B cell (primary cell): ENCODE measurements at regions not wholly inside any gene's neighbourhood (a gene's known extent, or its start where the extent isn't known, plus 50 kb on each side); places are given as distances from the start of the nearest gene placed in this dataset.

Experiments
- ATAC-seq: fragments of 200-7000 bp; cut with Tn5 transposase; one replicate; pipeline ENCODE4 v1.10.0; 2021; ENCODE audit warnings: low read depth, mild to moderate bottlenecking, moderate number of reproducible peaks, moderate library complexity
- CTCF ChIA-PET: fragments of 350-600 bp; sonication (Branson Sonifier 250); formaldehyde crosslinking; loops from one replicate; lab custom pipeline; 2021; ENCODE audit warnings: antibody characterized with exemption, inconsistent platforms; lab: Charles Lee
- POLR2A ChIA-PET: fragments of 350-600 bp; sonication (Branson Sonifier 250); formaldehyde crosslinking; loops from one replicate; lab custom pipeline; 2021; ENCODE audit warnings: antibody characterized with exemption; lab: Charles Lee
- DNase-seq: peaks from one replicate; pipeline ENCODE4 v3.0.0; 2013
- H2AFZ ChIP-seq: 2 replicates; pipeline ENCODE4 v1.6.1; 2012; ENCODE audit warnings: mild to moderate bottlenecking, low read depth, low read length; ENCODE audit not compliant: insufficient read depth, poor library complexity, severe bottlenecking
- H3K27ac ChIP-seq, 2 donors: 1 replicate in 1 of 2; 2 replicates in 1 of 2; pipeline ENCODE4 v1.5.1; 2012 to 2013; ENCODE audit warnings: low read length in 2 of 2, mild to moderate bottlenecking in 2 of 2, moderate library complexity in 1 of 2
- H3K27me3 ChIP-seq, 4 experiments: fragments of 200-600 bp in 1 of 4; sonication (generic) in 1 of 4; replicated peaks in 1 of 4; 1 replicate in 2 of 4; 2 replicates in 2 of 4; pipeline versions ENCODE4 v1.6.1 to v1.7.0; 2013 to 2016; ENCODE audit warnings: low read length in 3 of 4, mild to moderate bottlenecking in 2 of 4, mixed read lengths in 1 of 4, moderate library complexity in 1 of 4; ENCODE audit not compliant: insufficient read depth in 4 of 4, control insufficient read depth in 3 of 4; ENCODE audit errors: control extremely low read depth in 1 of 4
- H3K36me3 ChIP-seq, 2 experiments: replicated peaks in 1 of 2; 1 replicate in 1 of 2; 2 replicates in 1 of 2; pipeline versions ENCODE4 v1.6.1 to v1.7.1; 2013; ENCODE audit warnings: low read length in 1 of 2; ENCODE audit not compliant: insufficient read depth in 2 of 2, control insufficient read depth in 1 of 2; ENCODE audit errors: control extremely low read depth in 1 of 2, extremely low read depth in 1 of 2
- H3K4me1 ChIP-seq, 2 donors: fragments of 200-600 bp in 1 of 2; sonication (generic) in 1 of 2; 1 replicate in 1 of 2; 2 replicates in 1 of 2; pipeline versions ENCODE4 v1.5.1 to v1.6.1; 2013 to 2017; ENCODE audit warnings: low read length in 2 of 2; ENCODE audit not compliant: control insufficient read depth in 2 of 2, insufficient read depth in 2 of 2
- H3K4me2 ChIP-seq: replicated peaks from 2 replicates; pipeline ENCODE3; 2012; ENCODE audit warnings: mild to moderate bottlenecking, low read depth, low read length; ENCODE audit not compliant: poor library complexity, severe bottlenecking
- H3K4me3 ChIP-seq, 5 experiments: fragments of 200-600 bp in 1 of 5; sonication (generic) in 1 of 5; 1 replicate in 3 of 5; 2 replicates in 2 of 5; pipeline versions ENCODE4 v1.5.1 to v1.7.0; 2011 to 2016; ENCODE audit warnings: low read length in 4 of 5, mild to moderate bottlenecking in 4 of 5, low read depth in 2 of 5, control low read depth in 1 of 5, moderate library complexity in 1 of 5; ENCODE audit not compliant: insufficient read depth in 1 of 5; ENCODE audit errors: control extremely low read depth in 1 of 5, extremely low read depth in 1 of 5
- H3K79me2 ChIP-seq: fragments of 200-600 bp; sonication (generic); one replicate; pipeline ENCODE4 v1.6.0; 2016; ENCODE audit warnings: low read length; ENCODE audit not compliant: control insufficient read depth, insufficient read depth
- H3K9ac ChIP-seq: fragments of 200-600 bp; sonication (generic); 2 replicates; pipeline ENCODE4 v1.6.1; 2017; ENCODE audit warnings: mild to moderate bottlenecking, low read length, moderate library complexity
- H3K9me3 ChIP-seq, 3 donors: one replicate each; pipeline versions ENCODE4 v1.6.1 to v1.7.1; 2013; ENCODE audit warnings: low read length in 2 of 3; ENCODE audit not compliant: control insufficient read depth in 2 of 3, insufficient read depth in 1 of 3; ENCODE audit errors: control extremely low read depth in 1 of 3
- H4K20me1 ChIP-seq: 2 replicates; pipeline ENCODE4 v1.6.0; 2012; ENCODE audit warnings: mild to moderate bottlenecking, low read length; ENCODE audit not compliant: insufficient read depth, control insufficient read depth, poor library complexity, severe bottlenecking
- H3K27ac Mint-ChIP-seq: one replicate; pipeline ENCODE4 v1.8.0; 2021; ENCODE audit warnings: mixed read lengths
- H3K27me3 Mint-ChIP-seq: one replicate; pipeline ENCODE4 v1.8.0; 2021; ENCODE audit warnings: mixed read lengths
- H3K4me1 Mint-ChIP-seq: one replicate; pipeline ENCODE4 v1.8.0; 2021; ENCODE audit warnings: mixed read lengths
- H3K4me3 Mint-ChIP-seq: one replicate; pipeline ENCODE4 v1.8.0; 2021; ENCODE audit warnings: mixed read lengths
- H3K9me3 Mint-ChIP-seq: one replicate; pipeline ENCODE4 v1.8.0; 2022; ENCODE audit warnings: mixed read lengths; ENCODE audit not compliant: insufficient read depth
- CTCF ChIP-seq: fragments of 200-600 bp; IDR thresholded peaks from one replicate; pipeline ENCODE4 v1.8.0; 2022; ENCODE audit warnings: antibody characterized with exemption, mild to moderate bottlenecking
- EZH2 ChIP-seq: IDR thresholded peaks from 2 replicates; pipeline ENCODE4 v1.6.1; 2012; ENCODE audit warnings: borderline replicate concordance, low read depth, mild to moderate bottlenecking, moderate library complexity, low read length; ENCODE audit not compliant: insufficient read depth, poor library complexity, severe bottlenecking
- WGBS: methylation state at CpG from one replicate; pipeline ENCODE4 v1.1.5; 2013; ENCODE audit warnings: missing lambda C conversion rate; ENCODE audit not compliant: insufficient coverage; 5-methylcytosine and 5-hydroxymethylcytosine counted together
- intact Hi-C: fragments of 100-400 bp; cut with micrococcal nuclease; formaldehyde crosslinking; loops from one replicate; pipeline ENCODE4 v1.10.0; 2022

- intact Hi-C loops, result no loop called here
- no peak overlapping the region for H3K4me3 ChIP-seq
- H3K36me3 ChIP-seq, result no peaks in the 10 kb centered on the region
- no peak for ATAC-seq
- Mint-ChIP-seq H3K4me3 (no peak overlapping the region), H3K27ac (no peak overlapping the region), H3K4me1 (no peaks in the 10 kb centered on the region), H3K27me3 (no peaks in the 10 kb centered on the region), H3K9me3 (no peaks in the 10 kb centered on the region)
- H2AFZ ChIP-seq, result no peak overlapping the region
- TF ChIP-seq EZH2 (no peak), CTCF (no peak)
- ChIA-PET CTCF (no interaction called here), POLR2A (no interaction called here)
- no peaks in the 10 kb centered on the region for H3K79me2 ChIP-seq
- no peak for DNase-seq
- no peak overlapping the region for H3K4me2 ChIP-seq
- H3K9ac ChIP-seq, result no peak overlapping the region
- peaks cover 0 to 5% (median 0%) of the 10 kb centered on the region in 3 donors for H3K9me3 ChIP-seq
- H4K20me1 ChIP-seq, result no peaks in the 10 kb centered on the region
- 86% methylated on average over 3 of the region's 5 CpGs for WGBS
- H3K27me3 ChIP-seq, result no peaks in the 10 kb centered on the region
- no peak overlapping the region for H3K27ac ChIP-seq
- no peaks in the 10 kb centered on the region for H3K4me1 ChIP-seq
Measured at GRCh38 chr6:80725156-80725930, 618.9 kb downstream of the BCKDHB start.

DNA sequence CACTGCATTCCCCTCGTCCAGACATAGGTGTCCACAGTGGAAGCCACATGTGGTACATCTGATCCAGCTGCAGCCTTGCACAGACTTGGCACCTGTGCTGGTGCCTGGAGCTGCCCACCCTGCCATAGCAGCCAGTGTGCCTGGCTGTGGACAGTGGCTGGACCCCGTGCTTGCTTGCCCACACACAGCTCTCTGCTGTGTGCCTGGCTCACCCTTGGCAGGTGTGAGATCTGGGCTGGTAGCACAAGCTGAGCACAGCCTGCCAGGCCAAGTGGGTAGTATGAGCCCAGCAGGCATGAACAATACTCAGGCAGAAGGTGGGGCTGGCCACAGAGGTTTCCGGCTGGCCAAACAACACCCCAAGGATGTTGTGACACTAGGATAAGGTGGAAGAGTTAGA, 614.4 kb downstream of the BCKDHB start:
- peaks cover 2% of the 10 kb centered on the region for H3K9me3 Mint-ChIP-seq
- H3K4me2 ChIP-seq, result no peak overlapping the region
- no peaks in the 10 kb centered on the region for H3K27me3 Mint-ChIP-seq
- WGBS, result 85% methylated on average over 2 of the region's 3 CpGs
- H3K9ac ChIP-seq, result no peak overlapping the region
- no peak overlapping the region for H2AFZ ChIP-seq
- no peaks in the 10 kb centered on the region for H3K36me3 ChIP-seq
- CTCF ChIA-PET, result no interaction called here
- no peak for TF ChIP-seq CTCF
- no peaks in the 10 kb centered on the region for H3K4me1 Mint-ChIP-seq
- no peaks in the 10 kb centered on the region for H4K20me1 ChIP-seq
- H3K9me3 ChIP-seq, result peaks cover 0 to 10% (median 0%) of the 10 kb centered on the region in 3 donors
- no peak overlapping the region for H3K4me3 Mint-ChIP-seq
- POLR2A ChIA-PET, result no interaction called here
- H3K79me2 ChIP-seq, result no peaks in the 10 kb centered on the region
- H3K27ac ChIP-seq, result no peak overlapping the region
- no peak overlapping the region for H3K27ac Mint-ChIP-seq
- intact Hi-C loops, result no loop called here
- ATAC-seq (no peak), DNase-seq (no peak)
- no peaks in the 10 kb centered on the region for H3K4me1 ChIP-seq
- H3K4me3 ChIP-seq, result no peak overlapping the region
- H3K27me3 ChIP-seq, result no peaks in the 10 kb centered on the region
